ENCODE measurements at regions not wholly inside any gene's neighbourhood (a gene's known extent, or its start where the extent isn't known, plus 50 kb on each side); places are given as distances from the start of the nearest gene placed in this dataset.

DNA sequence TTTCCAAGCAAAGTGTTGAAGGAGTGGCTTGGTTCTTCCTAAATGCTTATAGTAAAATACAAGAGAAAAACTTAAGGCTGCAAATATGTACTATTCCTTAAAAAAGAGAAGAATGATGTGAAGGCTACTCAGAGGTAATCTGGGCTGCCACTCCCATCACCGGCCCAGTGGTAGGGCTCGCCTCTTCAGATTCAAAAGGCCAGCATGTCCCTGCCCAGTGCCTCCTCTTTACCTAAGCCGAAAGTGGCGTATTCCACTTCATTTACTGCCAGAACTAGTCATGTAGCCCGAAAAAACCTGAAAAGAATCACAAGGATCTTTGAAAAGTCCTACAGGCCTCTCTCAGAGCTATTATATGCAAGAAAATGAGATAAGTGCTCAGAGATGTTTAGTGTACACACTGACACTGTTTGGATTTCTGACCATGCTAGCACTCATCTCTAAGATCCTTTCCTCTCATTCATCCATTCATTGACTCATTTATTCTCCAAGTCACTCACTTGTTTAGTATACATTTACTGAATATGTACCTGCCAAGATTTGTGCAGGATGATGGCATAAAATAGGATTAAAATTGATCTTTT lies 373.3 kb upstream of the THBS1 start:
- DNase-seq, result no peak

DNA sequence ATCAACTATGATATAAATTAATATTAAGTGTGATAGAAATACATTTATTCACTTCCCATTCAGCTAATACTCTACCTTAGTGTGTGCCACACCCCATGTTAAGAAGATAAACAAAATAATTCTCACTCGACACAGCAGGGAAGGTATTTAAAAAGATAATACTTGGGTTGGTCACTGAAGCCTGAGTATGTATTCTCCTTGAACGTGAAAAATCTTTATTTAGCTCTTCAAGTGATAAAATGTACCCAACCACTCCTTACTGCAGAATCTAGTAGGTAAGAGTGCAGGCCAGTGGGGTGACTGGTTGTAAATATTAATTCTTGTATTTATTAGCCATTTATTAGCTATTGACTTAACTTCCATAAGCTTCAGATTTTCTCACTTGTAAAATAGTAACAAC lies 372.7 kb upstream of the THBS1 start:
- DNase-seq, result no peak

DNA sequence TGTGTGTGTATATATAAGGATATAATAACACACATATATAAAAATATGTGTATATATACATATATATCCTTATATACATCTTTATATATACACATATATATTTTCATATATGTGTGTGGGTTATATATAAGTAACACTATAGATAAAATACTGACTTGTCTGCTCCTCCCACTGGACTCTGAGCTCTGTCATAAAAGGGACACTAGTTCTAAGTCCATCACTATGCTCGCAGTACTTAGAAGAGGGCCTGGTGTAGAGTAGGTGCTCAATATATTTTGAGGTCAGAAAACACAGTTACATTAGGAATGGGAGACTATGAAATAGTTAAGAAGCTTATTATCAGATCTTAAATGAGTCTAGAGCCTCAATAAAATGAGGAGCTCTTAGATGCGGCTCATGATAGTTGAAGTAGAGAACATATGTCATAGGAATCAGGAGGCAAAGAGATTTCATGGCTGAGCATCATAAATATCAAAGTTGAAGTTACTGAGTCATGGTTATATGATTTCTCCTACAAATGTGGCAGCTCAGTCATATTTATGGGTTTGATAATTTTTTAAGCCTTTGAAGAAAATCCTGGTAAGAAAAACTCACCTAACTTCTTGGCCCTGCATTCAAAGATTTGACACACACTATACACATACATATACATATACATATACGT lies 371.2 kb upstream of the THBS1 start:
- DNase-seq, result no peak

DNA sequence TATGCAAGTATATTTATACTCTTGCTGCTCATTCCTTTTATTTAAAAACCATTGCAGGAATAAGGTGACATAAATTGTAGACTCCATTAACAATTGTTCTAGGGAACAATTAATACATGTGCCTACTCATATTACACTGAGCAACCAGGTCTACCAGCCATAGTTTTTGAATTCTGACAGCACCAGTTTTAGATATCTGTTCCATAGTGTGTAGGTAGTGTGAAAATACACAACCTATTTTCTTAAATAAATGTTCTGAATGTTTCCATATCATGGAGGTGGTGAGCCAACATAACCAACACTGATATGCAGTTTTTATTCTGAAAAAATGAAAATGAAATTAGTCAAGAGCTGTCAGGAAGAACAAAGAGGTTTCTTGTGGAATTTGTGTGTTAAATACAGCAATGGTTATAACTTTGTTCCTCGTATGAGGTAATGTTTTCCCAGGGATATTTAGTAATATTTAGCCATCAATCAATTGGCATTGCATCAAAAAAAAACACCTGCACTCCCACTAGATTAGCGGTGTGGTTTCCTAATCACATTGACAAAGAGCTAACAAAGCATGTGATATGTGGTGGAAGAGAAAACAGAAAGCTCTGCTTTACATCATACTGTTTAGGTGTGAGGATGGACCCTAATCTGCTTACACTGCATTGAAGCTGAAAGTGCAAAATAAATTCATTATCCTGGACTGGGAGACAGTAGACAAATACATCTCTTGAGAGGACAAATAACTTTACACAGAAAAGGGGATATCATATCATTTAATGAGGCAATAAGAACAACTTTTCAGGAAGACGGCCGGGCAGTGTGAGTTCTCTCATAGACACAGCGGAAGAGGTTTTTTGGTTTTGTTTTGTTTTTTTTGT lies 369.5 kb upstream of the THBS1 start:
- no peak for DNase-seq

DNA sequence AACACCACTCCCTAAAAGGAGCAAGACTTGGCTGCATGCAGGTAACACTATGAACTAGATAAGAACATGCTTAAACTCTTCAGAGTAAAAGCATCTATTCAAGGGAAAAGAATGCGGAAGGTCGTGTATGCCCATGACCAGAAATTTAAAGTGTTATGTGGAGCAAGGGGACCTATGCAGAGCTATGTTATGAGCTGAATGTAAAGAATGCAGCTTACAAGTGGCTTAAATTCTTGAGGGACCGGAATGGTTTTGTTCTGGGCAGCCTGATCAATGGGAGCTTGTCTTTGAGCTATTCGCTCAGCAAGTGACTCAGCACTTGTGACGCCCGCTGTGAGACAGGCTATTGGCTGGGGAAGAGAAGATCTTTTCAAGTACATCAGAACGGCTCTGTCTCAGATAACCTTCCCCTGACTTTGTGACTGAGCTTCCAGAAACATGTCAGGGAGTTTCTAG lies 367.5 kb upstream of the THBS1 start:
- no peak for DNase-seq

DNA sequence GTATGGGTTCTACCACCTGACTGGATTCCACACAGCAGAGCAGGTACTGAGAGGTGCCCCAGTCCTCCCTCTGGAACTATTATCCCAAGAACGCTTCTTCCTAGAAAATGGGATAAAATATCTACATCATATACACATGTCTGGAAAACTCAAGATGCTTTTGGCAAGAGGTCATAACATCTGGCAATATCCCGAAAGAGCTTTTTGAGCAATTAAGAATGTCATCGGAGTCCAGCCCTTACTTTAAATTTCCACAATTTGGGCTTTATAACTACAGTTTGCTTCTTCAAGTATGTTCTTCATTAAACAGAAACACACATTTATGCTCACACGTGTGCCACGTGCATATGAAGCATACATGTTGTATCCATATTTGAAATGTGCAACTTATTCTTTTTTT lies 365.9 kb upstream of the THBS1 start:
- peak; percentile 88 for DNase-seq

DNA sequence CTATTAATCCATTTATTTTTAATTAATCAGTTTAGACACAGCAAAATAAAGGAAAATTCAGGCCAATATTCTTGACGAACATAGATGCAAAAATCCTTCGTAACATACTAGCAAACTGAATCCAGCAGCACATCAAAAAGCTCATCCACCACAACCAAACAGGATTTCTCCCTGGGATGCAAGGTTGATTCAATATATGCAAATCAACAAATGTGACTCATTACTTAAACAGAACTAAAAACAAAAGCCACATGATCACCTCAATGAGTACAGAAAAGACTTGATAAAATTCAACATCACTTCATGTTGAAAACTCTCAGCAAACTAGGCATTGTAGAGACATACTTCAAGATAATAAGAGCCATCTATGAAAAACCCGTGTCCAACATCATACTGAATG lies 364.1 kb upstream of the THBS1 start:
- no peak for DNase-seq

DNA sequence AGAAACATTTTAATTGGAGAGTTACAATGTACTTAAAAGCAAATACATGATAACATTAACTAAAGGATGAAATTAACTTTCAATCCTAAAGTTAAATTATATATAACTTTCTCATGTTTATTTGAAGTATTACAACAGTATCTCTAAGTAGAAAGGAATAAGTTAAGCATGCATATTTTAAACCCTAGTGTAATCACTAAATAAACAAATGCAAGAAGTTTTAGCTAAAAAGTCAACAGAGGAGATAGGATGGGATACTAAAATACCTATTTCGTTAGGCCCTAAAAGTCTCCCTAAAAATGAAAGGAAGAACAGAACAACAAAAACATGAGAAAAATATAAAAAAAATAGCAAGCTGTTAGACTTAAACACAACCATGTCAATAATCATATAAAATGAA lies 361.3 kb upstream of the THBS1 start:
- no peak for DNase-seq

DNA sequence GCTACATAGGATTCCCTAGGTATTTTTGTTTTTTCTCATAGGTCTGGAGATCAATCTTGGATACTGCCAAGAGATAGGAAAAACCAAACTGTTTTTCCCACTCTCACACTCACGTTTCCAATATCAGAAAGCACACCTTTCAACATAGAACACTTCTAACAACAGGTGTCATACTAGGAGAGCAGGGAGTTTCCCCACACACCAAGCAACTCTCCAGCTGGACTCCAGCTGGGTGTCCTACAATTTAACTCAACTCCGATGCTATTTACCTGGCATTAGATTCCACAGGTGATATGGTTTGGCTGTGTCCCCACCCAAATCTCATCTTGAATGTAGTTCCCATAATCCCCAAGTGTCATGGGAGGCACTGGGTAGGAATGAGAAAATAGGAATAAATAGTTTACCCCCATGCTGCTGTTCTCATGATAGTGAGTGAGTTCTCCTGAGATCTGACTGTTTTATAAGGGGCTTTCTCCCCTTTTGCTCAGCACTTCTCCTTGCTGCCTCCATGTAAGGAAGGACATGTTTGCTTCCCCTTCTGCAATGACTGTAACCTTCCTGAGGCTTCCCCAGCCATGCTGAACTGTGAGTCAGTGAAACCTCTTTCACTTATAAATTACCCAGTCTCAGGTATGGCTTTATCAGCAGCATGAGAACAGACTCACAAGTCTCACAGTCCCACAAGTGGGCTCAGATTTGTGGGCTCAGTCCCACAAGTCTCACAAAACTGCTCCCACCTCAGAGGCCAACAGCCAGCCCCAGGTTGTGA lies 354.5 kb upstream of the THBS1 start:
- no peak for DNase-seq

DNA sequence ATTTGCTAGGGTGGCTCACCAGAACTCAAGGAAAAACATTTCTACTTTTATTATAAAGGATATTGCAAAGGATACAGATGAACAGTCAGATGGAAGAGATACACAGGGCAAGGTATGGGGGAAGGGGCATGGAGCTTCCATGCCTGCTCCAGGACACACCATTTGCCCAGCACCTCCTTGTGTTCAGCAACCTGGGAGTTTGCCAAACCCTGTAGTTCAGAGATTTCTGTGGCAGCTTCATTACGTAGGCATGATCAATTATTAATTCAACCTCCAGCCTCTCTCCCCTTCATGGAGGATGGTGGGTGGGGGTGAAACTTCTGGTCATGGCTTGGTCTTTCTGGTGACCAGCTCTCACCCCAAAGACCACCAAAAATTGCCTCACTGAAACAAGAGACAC lies 353.9 kb upstream of the THBS1 start:
- no peak for DNase-seq

DNA sequence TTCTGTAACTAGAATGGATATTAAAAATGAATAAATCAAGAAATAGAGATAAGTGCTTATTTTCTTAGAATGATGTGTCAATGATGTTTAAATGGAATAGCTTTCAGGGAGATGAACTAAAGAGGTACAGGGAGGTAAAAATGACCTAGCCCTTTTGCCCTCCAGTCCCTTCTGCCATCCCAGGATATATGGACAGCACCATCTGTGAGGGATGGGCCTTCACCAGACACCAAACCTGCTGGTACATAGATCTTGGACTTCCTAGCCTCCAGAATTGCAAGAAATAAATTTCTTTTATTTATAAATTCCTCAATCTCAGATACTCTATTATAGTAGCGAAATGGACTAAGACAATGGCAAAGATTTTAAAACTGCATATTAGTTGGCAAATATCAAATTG lies 352.0 kb upstream of the THBS1 start:
- DNase-seq, result no peak

DNA sequence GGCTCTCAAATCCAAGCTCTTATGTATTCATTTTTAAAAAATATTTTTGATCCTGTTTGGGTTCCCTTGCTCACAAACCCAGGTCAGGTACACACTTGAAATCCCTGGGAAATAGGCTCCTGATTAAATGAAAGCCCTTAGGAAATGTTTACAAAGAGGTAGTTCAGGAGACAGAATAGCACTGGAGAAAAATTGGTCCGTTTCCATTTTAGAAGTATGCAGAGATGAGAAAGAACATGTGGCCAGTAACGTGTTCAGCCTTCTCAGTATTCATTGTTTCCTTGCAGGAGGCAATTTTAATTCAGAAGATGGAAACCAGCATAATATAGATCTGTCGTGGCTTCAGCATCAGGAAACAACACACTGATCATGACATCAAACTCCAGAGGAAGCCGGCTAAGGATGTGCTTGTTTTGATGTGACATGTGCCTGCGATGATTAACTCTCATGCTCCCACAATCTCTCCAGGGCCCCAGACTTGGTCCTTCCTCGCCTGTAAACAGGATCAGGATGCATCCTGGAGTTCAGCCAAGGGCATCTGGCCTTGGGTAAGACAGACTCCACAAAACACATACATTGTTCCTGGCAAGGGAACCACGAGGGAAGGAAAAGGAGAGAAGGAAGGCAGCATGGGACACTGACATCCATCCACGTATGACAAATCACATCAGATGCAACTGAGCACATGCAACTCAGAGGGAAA lies 350.5 kb upstream of the THBS1 start:
- DNase-seq, result no peak

DNA sequence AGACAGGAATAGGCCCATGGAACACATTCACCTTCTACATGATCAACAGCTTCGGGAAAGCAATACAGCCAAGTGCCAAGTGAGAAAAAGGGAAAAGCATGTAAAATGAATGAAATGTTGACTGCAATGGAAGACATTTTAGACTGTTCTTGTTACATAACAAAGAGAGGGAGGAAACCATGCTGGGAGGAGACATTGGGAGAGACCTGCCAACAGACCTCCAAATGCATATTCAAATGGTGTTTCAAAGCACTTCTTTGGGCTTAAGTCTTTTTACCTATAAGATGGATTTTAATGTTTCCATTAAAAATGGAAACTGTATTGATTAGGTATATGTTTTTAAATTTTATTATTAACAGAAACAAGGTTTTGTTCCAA lies 350.0 kb upstream of the THBS1 start:
- no peak for DNase-seq

DNA sequence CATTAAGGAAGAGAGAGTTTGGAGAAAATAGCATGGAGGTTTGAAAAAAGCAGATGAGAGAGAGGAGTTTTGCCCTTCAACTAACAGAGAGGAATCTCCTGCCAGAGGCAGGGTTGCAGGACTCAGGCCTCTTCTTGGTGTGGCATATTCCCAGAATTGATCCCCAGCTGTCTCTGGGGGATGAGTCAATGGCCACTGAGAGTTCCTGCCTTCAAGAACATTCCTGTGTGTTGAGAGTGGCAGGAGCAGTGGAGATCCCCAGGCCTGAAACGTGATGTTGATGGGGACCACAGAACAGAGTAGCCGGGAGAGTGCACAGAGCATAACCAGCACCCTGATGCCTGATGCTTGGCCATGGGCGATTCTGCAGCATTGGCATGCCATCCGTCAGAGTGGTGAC lies 348.4 kb upstream of the THBS1 start:
- no peak for DNase-seq

DNA sequence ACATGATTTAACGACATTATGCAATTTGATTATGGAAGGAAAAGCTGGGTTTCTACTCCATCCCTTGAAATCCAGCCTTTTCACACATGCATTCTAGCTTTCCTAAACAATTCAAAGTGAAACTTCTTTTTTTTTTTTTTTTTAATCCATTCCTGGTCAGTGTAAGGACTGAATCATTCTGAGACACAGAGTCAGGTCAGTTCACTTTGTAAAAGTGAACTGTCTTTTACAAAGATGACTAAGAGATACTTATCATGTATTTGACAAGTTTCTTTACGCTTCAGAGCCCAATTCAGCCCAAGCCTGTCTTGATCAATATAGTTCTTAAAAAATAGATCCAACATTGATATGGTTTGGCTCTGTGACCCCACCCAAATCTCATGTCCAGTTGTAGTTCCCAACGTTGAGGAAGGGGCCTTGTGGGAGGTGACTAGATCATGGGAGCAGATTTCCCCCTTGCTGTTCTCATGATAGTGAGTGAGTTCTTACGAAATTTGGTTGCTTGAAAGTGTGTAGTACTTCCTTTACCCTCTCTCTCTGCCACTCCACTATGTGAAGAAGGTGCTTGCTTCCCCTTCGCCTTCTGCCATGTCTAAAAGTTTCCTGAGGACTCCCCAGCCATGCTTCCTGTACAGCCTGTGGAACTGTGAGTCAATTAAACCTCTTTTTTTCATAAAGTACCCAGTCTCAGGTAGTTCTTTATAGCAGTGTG lies 345.6 kb upstream of the THBS1 start:
- no peak for DNase-seq

DNA sequence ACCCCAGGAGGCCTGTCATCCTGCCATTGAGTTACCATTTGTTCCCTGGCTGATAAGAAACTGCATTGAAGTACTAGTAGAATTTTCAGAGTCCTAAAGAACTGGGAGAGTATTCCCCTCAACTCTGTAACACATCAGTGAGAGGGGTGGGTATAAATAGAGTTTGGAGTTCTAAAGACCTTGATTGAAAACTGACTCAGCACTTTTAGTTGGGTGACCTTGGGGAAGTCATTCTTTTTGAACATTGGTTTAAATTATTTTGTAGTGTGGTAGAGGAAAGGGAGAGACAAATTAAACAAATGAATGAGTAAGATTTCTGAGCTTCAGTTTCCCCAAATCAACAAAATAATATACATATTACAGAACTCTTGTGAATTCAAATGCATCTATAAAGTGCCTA lies 344.5 kb upstream of the THBS1 start:
- no peak for DNase-seq

DNA sequence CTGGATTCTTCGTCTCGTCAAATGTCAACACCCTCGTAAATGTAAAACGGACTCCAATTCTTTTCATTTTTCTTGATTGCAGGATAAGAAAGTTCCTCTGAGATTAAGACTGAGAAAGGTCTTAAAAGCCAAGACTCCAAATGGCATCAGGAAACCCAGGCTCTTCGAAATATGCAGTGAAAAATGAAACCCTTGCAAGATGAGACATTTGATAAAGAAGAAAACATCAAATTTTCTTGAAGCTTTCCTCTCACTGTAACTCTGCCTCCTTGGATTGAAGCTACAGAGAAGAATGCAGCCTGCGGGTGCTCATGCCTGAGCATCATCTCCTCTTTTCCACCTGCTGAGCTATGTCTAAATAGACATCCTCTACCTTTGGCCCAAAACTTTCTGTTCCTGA lies 342.4 kb upstream of the THBS1 start:
- no peak for DNase-seq

DNA sequence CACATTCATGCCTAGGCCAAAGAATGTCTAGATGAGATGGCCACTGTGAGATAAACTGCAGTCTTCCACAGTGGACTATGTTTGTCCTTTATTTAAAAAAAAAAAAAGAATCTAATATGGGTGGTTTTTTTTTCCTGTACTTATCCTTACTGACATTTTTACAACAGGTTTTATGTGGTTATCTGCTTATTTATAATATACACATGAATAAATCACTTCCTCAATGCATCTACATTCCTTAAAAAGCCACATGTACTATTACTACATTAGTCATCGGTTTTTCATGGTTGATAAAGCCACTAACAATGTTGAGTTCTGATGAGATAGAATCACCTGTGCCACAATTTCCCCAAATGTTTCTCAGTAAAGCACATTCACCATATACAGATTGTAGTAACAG lies 341.3 kb upstream of the THBS1 start:
- no peak for DNase-seq

DNA sequence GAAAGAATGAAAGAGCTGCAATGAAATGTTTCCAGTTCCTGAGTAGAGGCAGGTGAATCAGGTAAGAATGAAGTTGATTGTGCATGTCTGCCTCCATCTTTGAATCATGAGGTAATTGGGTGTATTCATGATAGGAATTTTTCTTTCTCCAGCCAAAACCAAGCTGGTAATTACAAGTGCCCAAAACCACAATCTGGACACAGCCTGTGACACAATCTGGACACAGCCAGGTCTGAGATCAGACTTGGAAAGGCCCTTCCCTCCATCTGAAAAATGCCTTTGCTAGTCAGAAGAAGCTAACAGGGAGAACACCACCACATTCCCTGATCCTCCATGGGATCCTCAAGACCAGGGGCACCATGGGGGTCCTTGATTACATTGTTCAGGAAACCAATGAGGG lies 338.5 kb upstream of the THBS1 start:
- DNase-seq, result no peak

DNA sequence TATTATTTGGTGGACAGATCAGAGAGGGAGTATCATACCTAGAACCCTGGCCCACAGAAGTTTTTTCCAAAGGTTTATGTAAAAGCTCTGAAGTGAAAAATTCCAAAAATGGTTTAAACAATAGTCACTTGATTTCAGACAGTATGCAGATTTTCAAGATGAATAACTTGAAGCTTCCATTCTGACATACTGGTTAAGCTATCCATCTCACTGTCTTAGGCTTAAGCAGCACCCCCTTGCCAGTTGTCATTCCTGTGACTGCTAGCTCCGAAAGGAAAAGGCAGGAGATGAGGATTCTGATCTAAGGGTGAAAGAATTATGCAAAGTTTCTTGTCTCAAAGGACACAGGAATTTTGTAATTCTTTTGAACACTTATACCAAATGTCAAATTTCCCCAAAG lies 337.5 kb upstream of the THBS1 start:
- no peak for DNase-seq

DNA sequence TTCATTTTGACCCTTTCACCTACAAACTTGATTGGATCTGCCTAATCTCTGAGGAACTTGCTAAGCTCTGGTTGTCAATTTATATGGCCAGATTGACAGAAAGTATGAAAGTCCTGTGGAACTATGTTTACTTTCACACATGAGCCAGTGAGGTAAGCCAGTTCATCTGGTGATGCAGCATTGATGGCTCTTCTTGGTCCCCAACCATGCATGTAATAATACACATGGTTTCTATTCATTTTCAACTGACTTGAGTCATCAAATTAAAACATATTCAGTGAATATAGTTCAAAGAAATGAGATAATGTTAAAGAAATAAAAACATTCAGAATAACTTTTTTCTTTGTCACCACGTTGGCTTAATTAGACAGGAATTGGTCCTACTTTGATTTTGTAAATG lies 336.1 kb upstream of the THBS1 start:
- DNase-seq, result no peak
